ENCODE measurements at regions not wholly inside any gene's neighbourhood (a gene's known extent, or its start where the extent isn't known, plus 50 kb on each side); places are given as distances from the start of the nearest gene placed in this dataset.

GRCh38 chr2:81942136-81942680 is 1637.7 kb upstream of the LRRTM1 start:
- no peak for DNase-seq (ENCODE audit: low read depth, low spot score)
- no peak for TF ChIP-seq ZNF274 (IDR thresholded peaks at IDR 0.05; ENCODE audit: low read depth, low read length)
- TF ChIP-seq SUZ12 (IDR thresholded peaks at IDR 0.05; ENCODE audit: extremely low read depth, insufficient read depth, insufficient read length): no peak
- TF ChIP-seq YY1 (IDR thresholded peaks at IDR 0.05; ENCODE audit: insufficient read depth, insufficient read length): no peak
- H3K27me3 ChIP-seq (ENCODE audit: insufficient read depth, insufficient read length): no peaks in the 10 kb centered on the region

GRCh38 chr2:81940266-81940955 is 1635.9 kb upstream of the LRRTM1 start:
- no peaks in the 10 kb centered on the region for H3K4me1 ChIP-seq (ENCODE audit: insufficient read depth, insufficient read length)

More at GRCh38 chr2:81942136-81942680, 1637.7 kb upstream of the LRRTM1 start:
- H3K36me3 ChIP-seq (ENCODE audit: insufficient read depth, insufficient read length, low read length): no peaks in the 10 kb centered on the region
- H3K4me3 ChIP-seq (ENCODE audit: insufficient read length, low read depth): no peak overlapping the region
- H3K4me1 ChIP-seq (ENCODE audit: insufficient read depth, insufficient read length): no peaks in the 10 kb centered on the region
- no peaks in the 10 kb centered on the region for H3K9me3 ChIP-seq (ENCODE audit: insufficient read depth, low read length)
- no peak overlapping the region for H3K9ac ChIP-seq (ENCODE audit: insufficient read length, low read depth)

GRCh38 chr2:81937944-81938343 is 1633.4 kb upstream of the LRRTM1 start:
- DNase-seq (ENCODE audit: low read depth, low spot score): no peak
- Histone ChIP-seq H3K9ac (ENCODE audit: insufficient read length, low read depth) (no peak overlapping the region), H3K4me3 (ENCODE audit: insufficient read length, low read depth) (no peak overlapping the region), H3K4me1 (ENCODE audit: insufficient read depth, insufficient read length) (no peaks in the 10 kb centered on the region), H3K9me3 (ENCODE audit: insufficient read depth, low read length) (no peaks in the 10 kb centered on the region), H3K36me3 (ENCODE audit: insufficient read depth, insufficient read length, low read length) (no peaks in the 10 kb centered on the region), H3K27me3 (ENCODE audit: insufficient read depth, insufficient read length) (no peaks in the 10 kb centered on the region)
- TF ChIP-seq SUZ12 (IDR thresholded peaks at IDR 0.05; ENCODE audit: extremely low read depth, insufficient read depth, insufficient read length) (no peak), ZNF274 (IDR thresholded peaks at IDR 0.05; ENCODE audit: low read depth, low read length) (no peak), YY1 (IDR thresholded peaks at IDR 0.05; ENCODE audit: insufficient read depth, insufficient read length) (no peak)

More at GRCh38 chr2:81940266-81940955, 1635.9 kb upstream of the LRRTM1 start:
- no peak overlapping the region for H3K4me3 ChIP-seq (ENCODE audit: insufficient read length, low read depth)
- H3K9me3 ChIP-seq (ENCODE audit: insufficient read depth, low read length): no peaks in the 10 kb centered on the region
- TF ChIP-seq YY1 (IDR thresholded peaks at IDR 0.05; ENCODE audit: insufficient read depth, insufficient read length) (no peak), SUZ12 (IDR thresholded peaks at IDR 0.05; ENCODE audit: extremely low read depth, insufficient read depth, insufficient read length) (no peak), ZNF274 (IDR thresholded peaks at IDR 0.05; ENCODE audit: low read depth, low read length) (no peak)
- H3K9ac ChIP-seq (ENCODE audit: insufficient read length, low read depth): no peak overlapping the region
- DNase-seq (ENCODE audit: low read depth, low spot score): no peak
- no peaks in the 10 kb centered on the region for H3K27me3 ChIP-seq (ENCODE audit: insufficient read depth, insufficient read length)
- H3K36me3 ChIP-seq (ENCODE audit: insufficient read depth, insufficient read length, low read length): no peaks in the 10 kb centered on the region

- no peaks in the 10 kb centered on the region for H3K36me3 ChIP-seq (ENCODE audit: insufficient read depth, insufficient read length, low read length)
- H3K9me3 ChIP-seq (ENCODE audit: insufficient read depth, low read length): no peaks in the 10 kb centered on the region
- no peaks in the 10 kb centered on the region for H3K4me1 ChIP-seq (ENCODE audit: insufficient read depth, insufficient read length)
- H3K4me3 ChIP-seq (ENCODE audit: insufficient read length, low read depth): no peak overlapping the region
- DNase-seq (ENCODE audit: low read depth, low spot score): no peak
- H3K27me3 ChIP-seq (ENCODE audit: insufficient read depth, insufficient read length): no peaks in the 10 kb centered on the region
- TF ChIP-seq ZNF274 (IDR thresholded peaks at IDR 0.05; ENCODE audit: low read depth, low read length): no peak
- TF ChIP-seq SUZ12 (IDR thresholded peaks at IDR 0.05; ENCODE audit: extremely low read depth, insufficient read depth, insufficient read length): no peak
- TF ChIP-seq YY1 (IDR thresholded peaks at IDR 0.05; ENCODE audit: insufficient read depth, insufficient read length): no peak
- H3K9ac ChIP-seq (ENCODE audit: insufficient read length, low read depth): no peak overlapping the region
These were observed 1599.0 kb upstream of the LRRTM1 start for GRCh38 chr2:81903534-81903933.

- no peak for DNase-seq (ENCODE audit: low read depth, low spot score)
- no peaks in the 10 kb centered on the region for H3K27me3 ChIP-seq (ENCODE audit: insufficient read depth, insufficient read length)
- H3K9me3 ChIP-seq (ENCODE audit: insufficient read depth, low read length): no peaks in the 10 kb centered on the region
- H3K4me1 ChIP-seq (ENCODE audit: insufficient read depth, insufficient read length): no peaks in the 10 kb centered on the region
- TF ChIP-seq ZNF274 (IDR thresholded peaks at IDR 0.05; ENCODE audit: low read depth, low read length): no peak
- TF ChIP-seq SUZ12 (IDR thresholded peaks at IDR 0.05; ENCODE audit: extremely low read depth, insufficient read depth, insufficient read length): no peak
- TF ChIP-seq YY1 (IDR thresholded peaks at IDR 0.05; ENCODE audit: insufficient read depth, insufficient read length): no peak
- H3K4me3 ChIP-seq (ENCODE audit: insufficient read length, low read depth): no peak overlapping the region
- H3K36me3 ChIP-seq (ENCODE audit: insufficient read depth, insufficient read length, low read length): no peaks in the 10 kb centered on the region
- no peak overlapping the region for H3K9ac ChIP-seq (ENCODE audit: insufficient read length, low read depth)
These were observed 1596.5 kb upstream of the LRRTM1 start for GRCh38 chr2:81901017-81901416.

GRCh38 chr2:81895620-81896250 is 1591.2 kb upstream of the LRRTM1 start:
- TF ChIP-seq SUZ12 (IDR thresholded peaks at IDR 0.05; ENCODE audit: extremely low read depth, insufficient read depth, insufficient read length) (no peak), ZNF274 (IDR thresholded peaks at IDR 0.05; ENCODE audit: low read depth, low read length) (no peak), YY1 (IDR thresholded peaks at IDR 0.05; ENCODE audit: insufficient read depth, insufficient read length) (no peak)
- no peak overlapping the region for H3K4me3 ChIP-seq (ENCODE audit: insufficient read length, low read depth)
- no peaks in the 10 kb centered on the region for H3K27me3 ChIP-seq (ENCODE audit: insufficient read depth, insufficient read length)

GRCh38 chr2:81894451-81894990 is 1590.0 kb upstream of the LRRTM1 start:
- no peak for DNase-seq (ENCODE audit: low read depth, low spot score)
- H3K9me3 ChIP-seq (ENCODE audit: insufficient read depth, low read length): no peaks in the 10 kb centered on the region
- no peaks in the 10 kb centered on the region for H3K36me3 ChIP-seq (ENCODE audit: insufficient read depth, insufficient read length, low read length)
- H3K9ac ChIP-seq (ENCODE audit: insufficient read length, low read depth): no peak overlapping the region
- no peaks in the 10 kb centered on the region for H3K4me1 ChIP-seq (ENCODE audit: insufficient read depth, insufficient read length)
- no peaks in the 10 kb centered on the region for H3K27me3 ChIP-seq (ENCODE audit: insufficient read depth, insufficient read length)
- TF ChIP-seq ZNF274 (IDR thresholded peaks at IDR 0.05; ENCODE audit: low read depth, low read length) (no peak), SUZ12 (IDR thresholded peaks at IDR 0.05; ENCODE audit: extremely low read depth, insufficient read depth, insufficient read length) (no peak), YY1 (IDR thresholded peaks at IDR 0.05; ENCODE audit: insufficient read depth, insufficient read length) (no peak)
- no peak overlapping the region for H3K4me3 ChIP-seq (ENCODE audit: insufficient read length, low read depth)

More at GRCh38 chr2:81895620-81896250, 1591.2 kb upstream of the LRRTM1 start:
- H3K4me1 ChIP-seq (ENCODE audit: insufficient read depth, insufficient read length): no peaks in the 10 kb centered on the region
- no peaks in the 10 kb centered on the region for H3K9me3 ChIP-seq (ENCODE audit: insufficient read depth, low read length)
- DNase-seq (ENCODE audit: low read depth, low spot score): no peak
- no peak overlapping the region for H3K9ac ChIP-seq (ENCODE audit: insufficient read length, low read depth)
- no peaks in the 10 kb centered on the region for H3K36me3 ChIP-seq (ENCODE audit: insufficient read depth, insufficient read length, low read length)

All from NT2/D1 (cell line).